ENCODE measurements at regions not wholly inside any gene's neighbourhood (a gene's known extent, or its start where the extent isn't known, plus 50 kb on each side); places are given as distances from the start of the nearest gene placed in this dataset.

GRCh38 chr4:27101126-27101525 lies 240.5 kb downstream of the STIM2 start:
- no peak for TF ChIP-seq CTCF (IDR thresholded peaks at IDR 0.05)
- H3K36me3 Mint-ChIP-seq (ENCODE audit: unreplicated experiment) = no peaks in the 10 kb centered on the region
- H3K4me1 Mint-ChIP-seq (ENCODE audit: unreplicated experiment) = no peaks in the 10 kb centered on the region
- DNase-seq (ENCODE audit: extremely low spot score, unreplicated experiment) = no peak
- H3K4me3 Mint-ChIP-seq (ENCODE audit: unreplicated experiment) = no peak overlapping the region
- H3K9me3 Mint-ChIP-seq (ENCODE audit: unreplicated experiment) = no peaks in the 10 kb centered on the region
- no peak overlapping the region for H3K27ac Mint-ChIP-seq (ENCODE audit: unreplicated experiment)
- H3K27me3 Mint-ChIP-seq (ENCODE audit: unreplicated experiment) = peaks cover 7% of the 10 kb centered on the region

GRCh38 chr4:27101561-27101960 lies 240.9 kb downstream of the STIM2 start:
- no peak for DNase-seq (ENCODE audit: extremely low spot score, unreplicated experiment)
- H3K27ac Mint-ChIP-seq (ENCODE audit: unreplicated experiment) = no peak overlapping the region
- no peak for TF ChIP-seq CTCF (IDR thresholded peaks at IDR 0.05)
- H3K9me3 Mint-ChIP-seq (ENCODE audit: unreplicated experiment) = no peaks in the 10 kb centered on the region
- H3K4me3 Mint-ChIP-seq (ENCODE audit: unreplicated experiment) = no peak overlapping the region
- no peaks in the 10 kb centered on the region for H3K36me3 Mint-ChIP-seq (ENCODE audit: unreplicated experiment)
- H3K4me1 Mint-ChIP-seq (ENCODE audit: unreplicated experiment) = no peaks in the 10 kb centered on the region
- peaks cover 7% of the 10 kb centered on the region for H3K27me3 Mint-ChIP-seq (ENCODE audit: unreplicated experiment)

GRCh38 chr4:27111627-27112026 lies 251.0 kb downstream of the STIM2 start:
- Mint-ChIP-seq H3K27me3 (ENCODE audit: unreplicated experiment) (no peaks in the 10 kb centered on the region), H3K27ac (ENCODE audit: unreplicated experiment) (no peak overlapping the region), H3K9me3 (ENCODE audit: unreplicated experiment) (no peaks in the 10 kb centered on the region), H3K36me3 (ENCODE audit: unreplicated experiment) (no peaks in the 10 kb centered on the region), H3K4me1 (ENCODE audit: unreplicated experiment) (no peaks in the 10 kb centered on the region), H3K4me3 (ENCODE audit: unreplicated experiment) (no peak overlapping the region)
- DNase-seq (ENCODE audit: extremely low spot score, unreplicated experiment) = no peak
- TF ChIP-seq CTCF (IDR thresholded peaks at IDR 0.05) = no peak

- no peaks in the 10 kb centered on the region for H3K27me3 Mint-ChIP-seq (ENCODE audit: unreplicated experiment)
- no peak for TF ChIP-seq CTCF (IDR thresholded peaks at IDR 0.05)
- H3K36me3 Mint-ChIP-seq (ENCODE audit: unreplicated experiment) = no peaks in the 10 kb centered on the region
- H3K9me3 Mint-ChIP-seq (ENCODE audit: unreplicated experiment) = no peaks in the 10 kb centered on the region
- no peak overlapping the region for H3K4me3 Mint-ChIP-seq (ENCODE audit: unreplicated experiment)
- H3K27ac Mint-ChIP-seq (ENCODE audit: unreplicated experiment) = no peak overlapping the region
- no peaks in the 10 kb centered on the region for H3K4me1 Mint-ChIP-seq (ENCODE audit: unreplicated experiment)
- DNase-seq (ENCODE audit: extremely low spot score, unreplicated experiment) = no peak
Measured at GRCh38 chr4:27112587-27112986, 251.9 kb downstream of the STIM2 start.

GRCh38 chr4:27115221-27115620 lies 254.6 kb downstream of the STIM2 start:
- Mint-ChIP-seq H3K27ac (ENCODE audit: unreplicated experiment) (no peak overlapping the region), H3K36me3 (ENCODE audit: unreplicated experiment) (no peaks in the 10 kb centered on the region)

More at GRCh38 chr4:27115221-27115620, 254.6 kb downstream of the STIM2 start:
- no peak for DNase-seq (ENCODE audit: extremely low spot score, unreplicated experiment)
- Mint-ChIP-seq H3K9me3 (ENCODE audit: unreplicated experiment) (no peaks in the 10 kb centered on the region), H3K27me3 (ENCODE audit: unreplicated experiment) (no peaks in the 10 kb centered on the region), H3K4me1 (ENCODE audit: unreplicated experiment) (no peaks in the 10 kb centered on the region), H3K4me3 (ENCODE audit: unreplicated experiment) (no peak overlapping the region)
- TF ChIP-seq CTCF (IDR thresholded peaks at IDR 0.05) = no peak

Data from osteocyte (in vitro differentiated cells).